ENCODE measurements at regions not wholly inside any gene's neighbourhood (a gene's known extent, or its start where the extent isn't known, plus 50 kb on each side); places are given as distances from the start of the nearest gene placed in this dataset.

DNA sequence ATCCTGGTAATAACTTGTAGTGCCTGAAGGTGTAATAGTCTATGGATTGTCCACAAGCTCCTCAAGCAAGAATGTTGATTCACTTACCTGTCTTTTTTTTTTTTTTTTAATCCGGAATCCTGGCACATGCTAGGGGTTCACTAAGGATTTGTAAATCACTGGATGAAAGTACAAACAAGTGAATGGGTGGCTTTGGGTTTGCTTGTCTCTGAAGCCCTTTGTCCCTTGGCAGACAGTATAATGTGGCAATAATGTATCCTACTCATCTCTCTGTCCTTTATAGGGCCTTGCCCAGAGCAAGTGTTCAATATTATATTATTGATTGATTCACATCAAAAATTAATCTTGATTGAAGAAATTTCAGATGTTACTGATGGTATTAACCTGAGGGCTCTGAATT is 334.0 kb upstream of the CPEB2 start:
- H3K27ac Mint-ChIP-seq = no peak overlapping the region
- H3K4me3 Mint-ChIP-seq = no peak overlapping the region
- H3K9me3 Mint-ChIP-seq = no peaks in the 10 kb centered on the region
- H3K36me3 Mint-ChIP-seq (ENCODE audit: low read depth) = no peaks in the 10 kb centered on the region
- H3K27me3 Mint-ChIP-seq = peaks cover 10% of the 10 kb centered on the region
- no peak for ATAC-seq (replicated peaks)
- no peaks in the 10 kb centered on the region for H3K4me1 Mint-ChIP-seq

DNA sequence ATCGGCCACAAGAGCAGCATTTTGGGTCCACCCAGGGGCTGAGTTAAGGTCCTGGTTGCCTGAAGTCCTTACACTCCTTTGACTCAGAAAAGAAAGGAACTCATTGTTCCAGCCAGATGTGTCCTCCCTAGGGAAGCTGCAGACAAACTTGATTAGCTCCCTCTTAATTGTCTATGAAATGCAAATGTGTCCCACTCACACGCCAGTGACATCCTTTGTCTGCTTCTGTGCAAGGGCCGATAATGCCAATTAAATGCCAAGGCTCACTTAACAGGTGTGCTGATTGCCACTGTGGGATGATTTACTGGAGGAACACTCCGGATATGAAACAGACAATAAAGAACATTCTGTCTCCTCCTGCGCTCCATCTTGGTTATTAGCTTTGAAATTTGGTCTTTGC is 332.9 kb upstream of the CPEB2 start:
- ATAC-seq (replicated peaks) = no peak
- Mint-ChIP-seq H3K4me1 (no peaks in the 10 kb centered on the region), H3K9me3 (no peaks in the 10 kb centered on the region), H3K4me3 (no peak overlapping the region), H3K27me3 (peaks cover 10% of the 10 kb centered on the region), H3K27ac (no peak overlapping the region), H3K36me3 (ENCODE audit: low read depth) (no peaks in the 10 kb centered on the region)

DNA sequence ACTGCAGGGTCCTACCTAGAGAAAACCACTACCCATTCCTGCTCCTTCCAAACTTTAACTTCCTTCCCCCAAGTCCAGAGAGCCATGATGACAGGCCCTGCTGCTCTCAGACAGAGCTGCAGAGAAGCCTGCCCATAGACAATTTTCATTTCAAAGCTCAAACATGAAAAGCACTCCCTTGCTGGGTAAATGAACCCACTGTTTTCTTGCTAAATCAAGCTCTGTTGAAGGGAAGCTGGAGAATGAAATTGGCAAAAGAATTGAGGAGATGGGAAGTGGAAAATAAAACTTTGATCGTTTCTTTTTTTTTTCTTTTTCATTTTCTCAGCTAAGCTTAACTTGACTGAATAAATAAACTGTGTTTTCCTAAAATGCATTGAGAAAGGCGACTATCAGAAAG is 331.1 kb upstream of the CPEB2 start:
- Mint-ChIP-seq H3K9me3 (no peaks in the 10 kb centered on the region), H3K4me1 (no peaks in the 10 kb centered on the region), H3K36me3 (ENCODE audit: low read depth) (no peaks in the 10 kb centered on the region), H3K4me3 (no peak overlapping the region), H3K27ac (no peak overlapping the region), H3K27me3 (peaks cover 10% of the 10 kb centered on the region)
- no peak for ATAC-seq (replicated peaks)

DNA sequence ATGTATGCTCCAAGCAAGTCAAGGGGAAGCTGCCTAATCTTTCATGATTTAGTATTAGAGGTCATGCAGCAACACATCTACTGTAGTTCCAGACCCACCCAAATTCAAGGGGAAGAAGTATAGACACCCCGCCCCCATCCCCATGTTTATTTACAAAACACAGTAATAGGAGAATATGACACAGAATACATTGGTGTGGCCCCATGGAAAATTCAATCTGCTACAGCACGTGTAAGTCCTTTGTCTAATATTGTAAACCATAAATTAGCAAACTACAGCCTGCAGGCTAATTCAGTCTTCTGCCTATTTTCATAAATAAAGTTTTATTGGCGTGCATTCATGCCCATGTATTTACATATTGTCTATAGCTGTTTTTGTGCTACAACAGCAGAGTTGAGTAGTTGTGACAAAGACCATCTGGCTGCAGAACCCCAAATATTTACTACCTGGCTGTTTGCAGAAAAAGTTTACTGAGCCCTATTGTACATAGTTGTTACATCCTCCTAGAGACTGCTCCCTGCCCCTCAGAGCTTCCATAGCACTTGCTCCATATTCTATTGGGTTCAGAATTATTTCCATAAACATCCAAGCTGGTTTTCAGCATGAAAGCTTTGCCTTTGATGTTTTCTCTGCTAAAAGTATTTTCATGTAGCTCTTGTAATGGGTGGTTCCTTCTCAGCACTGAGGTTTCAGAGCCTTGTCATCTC is 326.8 kb upstream of the CPEB2 start:
- no peak for ATAC-seq (replicated peaks)
- Mint-ChIP-seq H3K27me3 (peaks cover 4% of the 10 kb centered on the region), H3K9me3 (no peaks in the 10 kb centered on the region), H3K4me3 (no peak overlapping the region), H3K36me3 (ENCODE audit: low read depth) (no peaks in the 10 kb centered on the region), H3K27ac (no peak overlapping the region), H3K4me1 (no peaks in the 10 kb centered on the region)

DNA sequence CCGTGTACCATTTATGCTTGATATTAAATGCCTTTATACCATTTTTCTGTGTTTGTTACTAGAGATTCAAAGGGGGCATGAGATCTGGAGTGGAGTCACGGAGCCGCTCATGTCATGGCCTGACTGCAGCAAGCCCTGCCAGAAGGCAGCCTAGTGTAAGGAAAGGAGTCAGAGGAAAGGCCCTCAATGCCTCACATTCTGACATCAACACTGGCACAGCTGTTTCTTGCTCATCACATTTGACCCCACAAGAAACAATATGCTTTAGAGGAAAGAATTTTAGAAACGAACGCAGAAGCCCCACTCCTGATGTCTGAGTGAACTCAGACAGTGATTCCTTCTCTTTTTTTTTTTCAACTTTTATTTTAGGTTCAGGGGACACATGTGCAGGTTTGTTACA is 322.4 kb upstream of the CPEB2 start:
- Mint-ChIP-seq H3K9me3 (no peaks in the 10 kb centered on the region), H3K27ac (no peak overlapping the region), H3K36me3 (ENCODE audit: low read depth) (no peaks in the 10 kb centered on the region), H3K4me1 (no peaks in the 10 kb centered on the region), H3K27me3 (peaks cover 4% of the 10 kb centered on the region), H3K4me3 (no peak overlapping the region)
- ATAC-seq (replicated peaks) = no peak

DNA sequence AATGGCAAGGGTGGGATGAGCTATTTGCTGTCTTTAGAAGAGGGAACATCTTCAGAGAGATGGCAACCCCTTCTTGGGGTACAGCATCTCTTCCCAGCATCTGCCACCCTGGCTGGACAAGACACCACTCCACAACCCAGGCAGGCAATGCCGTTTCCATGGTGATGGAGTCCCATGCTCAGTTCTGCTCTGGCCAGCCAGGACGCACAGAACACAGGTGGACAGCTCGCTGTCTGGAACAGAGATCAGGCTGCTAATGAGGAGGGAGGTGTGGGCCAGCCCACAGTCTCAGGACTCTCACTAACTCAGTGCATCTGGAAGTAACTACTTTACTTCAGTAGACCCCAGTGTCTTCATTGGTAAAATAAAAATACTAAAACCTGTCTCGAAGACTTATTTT is 321.0 kb upstream of the CPEB2 start:
- Mint-ChIP-seq H3K4me3 (no peak overlapping the region), H3K9me3 (no peaks in the 10 kb centered on the region), H3K27me3 (peaks cover 6% of the 10 kb centered on the region), H3K36me3 (ENCODE audit: low read depth) (no peaks in the 10 kb centered on the region), H3K27ac (no peak overlapping the region), H3K4me1 (no peaks in the 10 kb centered on the region)
- no peak for ATAC-seq (replicated peaks)

DNA sequence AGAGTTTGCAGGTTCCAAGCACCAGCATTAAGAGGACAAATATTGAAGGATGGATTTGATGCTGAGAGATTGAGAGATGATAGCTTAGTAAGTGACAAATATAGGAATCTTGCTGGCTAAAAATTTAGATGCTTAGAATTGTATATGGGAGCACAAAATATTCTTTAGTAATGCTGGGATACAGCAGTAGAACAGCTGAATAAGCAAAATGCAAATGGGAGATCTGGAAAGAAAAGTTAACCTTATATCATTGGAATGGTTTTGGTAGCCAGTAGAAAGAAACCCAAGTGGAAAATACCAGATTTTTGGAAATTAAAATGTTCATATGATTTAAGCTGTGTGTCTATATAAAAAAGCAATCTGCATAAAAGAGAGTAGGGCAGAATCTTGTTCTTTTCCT is 308.6 kb upstream of the CPEB2 start:
- H3K4me1 Mint-ChIP-seq = no peaks in the 10 kb centered on the region
- no peak overlapping the region for H3K27ac Mint-ChIP-seq
- no peak for ATAC-seq (replicated peaks)
- no peaks in the 10 kb centered on the region for H3K36me3 Mint-ChIP-seq (ENCODE audit: low read depth)
- no peak overlapping the region for H3K4me3 Mint-ChIP-seq
- H3K27me3 Mint-ChIP-seq = peaks cover 11% of the 10 kb centered on the region
- H3K9me3 Mint-ChIP-seq = no peaks in the 10 kb centered on the region

DNA sequence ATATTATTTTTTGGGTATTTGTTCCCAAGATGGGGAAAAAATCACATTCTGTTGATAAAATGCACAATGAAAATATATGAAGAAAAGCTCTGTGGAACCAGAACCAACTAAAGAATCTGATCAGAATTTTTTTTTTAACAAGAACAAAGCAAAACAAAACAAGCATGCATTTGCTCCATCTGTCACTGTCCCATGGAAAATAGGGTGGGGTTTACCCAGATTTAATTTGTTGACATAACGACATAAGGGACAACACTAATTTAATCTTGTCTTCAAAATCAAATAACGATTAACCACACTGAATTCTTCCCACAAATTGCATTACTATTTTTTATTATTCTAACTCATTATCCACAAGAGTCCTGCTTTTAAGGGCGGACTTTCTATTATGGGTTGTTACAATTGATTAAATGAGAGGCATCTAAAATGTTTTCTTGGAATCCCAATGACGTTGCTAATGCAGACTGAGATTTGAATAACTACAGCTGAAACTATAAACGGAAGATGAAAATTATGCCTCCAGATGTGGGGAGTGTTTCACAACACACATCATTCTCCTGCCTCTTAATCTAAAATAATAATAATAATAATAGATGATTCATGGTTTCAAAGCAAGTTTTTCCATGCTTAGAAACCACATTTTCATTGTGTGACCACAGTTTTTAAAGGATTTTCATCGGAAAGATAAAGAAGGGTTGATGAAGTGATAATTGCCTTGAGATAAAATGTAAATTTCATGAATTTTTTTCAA is 307.0 kb upstream of the CPEB2 start:
- no peaks in the 10 kb centered on the region for H3K9me3 Mint-ChIP-seq
- H3K4me1 Mint-ChIP-seq = no peaks in the 10 kb centered on the region
- no peaks in the 10 kb centered on the region for H3K36me3 Mint-ChIP-seq (ENCODE audit: low read depth)
- ATAC-seq (replicated peaks) = no peak
- H3K4me3 Mint-ChIP-seq = no peak overlapping the region
- H3K27ac Mint-ChIP-seq = no peak overlapping the region
- H3K27me3 Mint-ChIP-seq = peaks cover 18% of the 10 kb centered on the region

DNA sequence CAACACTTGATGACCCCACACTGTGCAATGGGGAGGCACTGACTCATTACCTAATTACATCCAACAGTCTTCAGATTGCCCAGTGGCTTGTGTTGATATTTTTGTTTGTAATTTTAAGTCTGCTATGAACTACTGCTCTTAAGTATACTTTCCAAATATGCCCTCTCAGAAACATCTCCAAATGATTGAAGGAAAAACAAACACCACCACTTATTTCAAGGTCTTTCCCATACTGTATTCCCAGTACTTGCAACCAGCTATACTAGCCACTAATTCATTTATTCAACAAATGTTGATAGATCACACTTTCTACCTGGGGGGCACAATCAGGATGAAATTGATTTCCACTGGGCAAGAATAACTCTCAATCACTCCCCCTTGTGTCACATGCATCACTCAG is 302.2 kb upstream of the CPEB2 start:
- no peaks in the 10 kb centered on the region for H3K9me3 Mint-ChIP-seq
- H3K36me3 Mint-ChIP-seq (ENCODE audit: low read depth) = no peaks in the 10 kb centered on the region
- H3K4me3 Mint-ChIP-seq = no peak overlapping the region
- ATAC-seq (replicated peaks) = no peak
- H3K4me1 Mint-ChIP-seq = no peaks in the 10 kb centered on the region
- H3K27ac Mint-ChIP-seq = no peak overlapping the region
- H3K27me3 Mint-ChIP-seq = peaks cover 24% of the 10 kb centered on the region

DNA sequence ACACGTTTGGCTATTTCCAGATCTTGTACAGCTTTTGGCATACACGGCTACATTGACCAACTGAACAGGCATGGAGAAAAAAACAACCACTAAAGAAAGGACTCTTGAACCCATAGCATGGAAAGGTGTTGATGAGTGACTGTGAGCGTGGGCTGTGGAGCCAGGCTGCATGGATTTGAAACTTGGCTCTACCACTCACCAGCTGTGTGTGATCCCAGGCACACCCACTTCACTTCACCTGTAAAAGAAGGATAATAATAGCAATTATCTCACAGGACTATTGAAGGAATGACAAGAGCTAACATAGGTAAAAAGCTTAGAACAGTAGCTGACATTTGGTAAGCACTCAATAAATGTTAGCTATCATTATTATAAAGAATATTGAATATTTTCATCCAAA is 301.7 kb upstream of the CPEB2 start:
- Mint-ChIP-seq H3K36me3 (ENCODE audit: low read depth) (no peaks in the 10 kb centered on the region), H3K27me3 (peaks cover 24% of the 10 kb centered on the region), H3K27ac (no peak overlapping the region), H3K4me1 (no peaks in the 10 kb centered on the region), H3K4me3 (no peak overlapping the region), H3K9me3 (no peaks in the 10 kb centered on the region)
- no peak for ATAC-seq (replicated peaks)

DNA sequence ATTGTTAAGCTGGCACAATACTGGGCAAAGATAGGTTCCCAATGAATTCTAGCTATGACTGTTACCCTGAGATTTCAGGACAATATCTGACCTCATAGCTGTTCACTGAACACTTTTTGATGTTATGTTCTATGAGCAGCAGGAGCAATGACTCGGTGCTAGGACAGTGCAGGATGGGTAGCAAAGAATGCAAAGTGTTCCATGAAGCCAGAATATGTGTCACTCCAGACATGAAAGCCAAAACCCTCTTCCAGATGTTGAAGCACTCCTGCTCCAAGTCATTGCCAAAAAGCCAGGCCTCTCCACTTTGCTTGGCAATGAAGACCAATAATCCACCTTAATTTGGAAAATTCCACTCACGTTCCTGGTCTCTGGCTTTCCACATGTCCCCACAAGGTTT is 300.9 kb upstream of the CPEB2 start:
- no peaks in the 10 kb centered on the region for H3K36me3 Mint-ChIP-seq (ENCODE audit: low read depth)
- peaks cover 20% of the 10 kb centered on the region for H3K27me3 Mint-ChIP-seq
- no peaks in the 10 kb centered on the region for H3K9me3 Mint-ChIP-seq
- ATAC-seq (replicated peaks) = no peak
- H3K4me1 Mint-ChIP-seq = no peaks in the 10 kb centered on the region
- H3K4me3 Mint-ChIP-seq = no peak overlapping the region
- no peak overlapping the region for H3K27ac Mint-ChIP-seq

DNA sequence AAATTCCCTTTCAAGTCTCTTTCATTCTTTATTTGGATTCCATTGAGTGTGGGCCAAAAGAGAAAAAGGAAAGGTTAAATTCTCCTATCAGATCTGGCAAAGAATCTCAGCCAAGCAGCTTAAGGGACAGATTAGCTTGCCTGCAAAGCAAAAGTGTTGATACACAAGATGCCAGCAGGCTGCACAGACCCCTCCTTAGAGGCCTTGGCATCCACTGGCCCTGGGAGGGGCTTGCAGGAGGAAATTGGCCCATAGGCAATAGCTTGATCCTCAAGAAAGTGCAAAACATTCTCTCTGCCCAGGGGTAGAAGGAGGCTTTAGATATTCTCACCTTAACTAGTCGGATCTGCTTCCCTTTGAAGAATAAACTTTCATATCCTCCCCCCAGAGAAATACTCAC is 300.4 kb upstream of the CPEB2 start:
- Mint-ChIP-seq H3K27me3 (peaks cover 20% of the 10 kb centered on the region), H3K4me1 (no peaks in the 10 kb centered on the region), H3K9me3 (no peaks in the 10 kb centered on the region), H3K36me3 (ENCODE audit: low read depth) (no peaks in the 10 kb centered on the region), H3K4me3 (no peak overlapping the region), H3K27ac (no peak overlapping the region)
- ATAC-seq (replicated peaks) = no peak

DNA sequence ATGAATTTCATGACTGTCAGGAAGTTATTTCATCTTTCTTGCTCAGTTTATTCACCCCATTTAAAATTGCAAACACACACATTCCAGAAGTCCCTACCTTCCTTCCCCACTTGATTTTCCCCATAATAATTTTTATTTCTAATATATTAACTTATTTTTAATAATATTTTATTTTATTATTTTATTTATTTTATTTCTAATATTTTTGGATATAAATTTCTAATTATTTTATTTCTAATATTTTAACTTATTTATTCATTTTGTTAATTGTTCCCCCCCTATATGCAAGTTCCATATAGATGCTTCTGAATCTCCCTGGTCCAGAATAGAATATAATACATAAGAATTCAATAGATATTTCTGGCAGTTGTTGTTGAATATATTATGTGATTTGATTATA is 293.7 kb upstream of the CPEB2 start:
- no peaks in the 10 kb centered on the region for H3K4me1 Mint-ChIP-seq

DNA sequence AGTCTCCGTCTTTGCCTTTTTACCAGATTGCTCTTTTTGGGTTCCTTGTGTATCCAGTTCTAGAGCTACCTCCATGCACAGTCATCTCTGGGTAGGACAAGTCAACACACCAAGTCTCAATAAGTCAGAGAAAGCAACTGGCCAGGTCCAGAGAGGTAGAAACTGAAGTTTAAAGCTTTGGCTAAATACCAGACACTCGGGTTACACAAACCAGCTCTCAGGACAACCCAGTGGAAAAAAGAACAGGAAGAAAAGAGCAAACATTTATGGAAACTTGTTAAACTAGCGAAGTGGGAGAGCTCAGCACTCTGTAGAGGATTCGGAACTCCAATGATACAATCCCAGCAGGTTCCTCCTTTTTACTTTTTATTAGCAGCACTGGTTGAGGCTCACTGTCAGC is 291.0 kb upstream of the CPEB2 start:
- H3K4me3 Mint-ChIP-seq = no peak overlapping the region
- no peak overlapping the region for H3K27ac Mint-ChIP-seq
- H3K9me3 Mint-ChIP-seq = peaks cover 3% of the 10 kb centered on the region
- ATAC-seq (replicated peaks) = no peak
- peaks cover 19% of the 10 kb centered on the region for H3K27me3 Mint-ChIP-seq
- no peaks in the 10 kb centered on the region for H3K4me1 Mint-ChIP-seq
- no peaks in the 10 kb centered on the region for H3K36me3 Mint-ChIP-seq (ENCODE audit: low read depth)

More for the DNA sequence above, 293.7 kb upstream of the CPEB2 start:
- Mint-ChIP-seq H3K9me3 (peaks cover 3% of the 10 kb centered on the region), H3K27me3 (peaks cover 19% of the 10 kb centered on the region), H3K27ac (no peak overlapping the region), H3K4me3 (no peak overlapping the region), H3K36me3 (ENCODE audit: low read depth) (no peaks in the 10 kb centered on the region)
- no peak for ATAC-seq (replicated peaks)

DNA sequence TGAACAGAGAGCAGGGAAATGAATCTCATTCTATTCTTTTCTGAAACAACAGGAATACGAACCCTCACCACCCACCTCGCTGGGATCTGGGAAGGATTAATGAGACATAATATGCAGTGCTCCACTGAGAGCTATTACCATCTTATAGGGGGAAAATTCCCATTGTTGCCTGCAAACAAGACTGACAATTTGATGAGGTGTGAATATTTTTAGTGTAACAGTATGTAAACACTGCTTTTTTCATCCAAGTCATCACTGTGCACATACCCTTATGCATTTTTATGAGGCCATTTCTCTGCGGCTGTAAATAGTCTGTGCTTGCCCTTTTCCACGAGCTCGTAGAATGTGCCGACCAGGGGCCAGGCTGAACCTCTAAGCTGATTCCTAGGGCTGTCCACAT is 285.6 kb upstream of the CPEB2 start:
- Mint-ChIP-seq H3K27me3 (peaks cover 13% of the 10 kb centered on the region), H3K9me3 (peaks cover 5% of the 10 kb centered on the region), H3K36me3 (ENCODE audit: low read depth) (no peaks in the 10 kb centered on the region), H3K4me3 (no peak overlapping the region), H3K4me1 (no peaks in the 10 kb centered on the region), H3K27ac (no peak overlapping the region)
- ATAC-seq (replicated peaks) = no peak

Data from activated T-helper 17 cell treated with anti-CD3 and anti-CD28 coated beads, Interleukin-2, amount 50 U/mL, for 72 hours (primary cell).